Lower lobe of right lung (tissue), 2 donors: ENCODE measurements at regions not wholly inside any gene's neighbourhood (a gene's known extent, or its start where the extent isn't known, plus 50 kb on each side); places are given as distances from the start of the nearest gene placed in this dataset.

Source experiments
- ATAC-seq, 2 donors: fragments of 200-7000 bp; cut with Tn5 transposase; one replicate each; pipeline ENCODE4 v1.9.1; 2020 to 2022; ENCODE audit warnings: mild to moderate bottlenecking in 2 of 2, moderate library complexity in 2 of 2
- DNase-seq: peaks from one replicate; pipeline ENCODE4 v3.0.0-alpha.2; 2020
- H3K27ac ChIP-seq: fragments of 200-600 bp; one replicate; pipeline ENCODE4 v1.8.0; 2022
- H3K27me3 ChIP-seq: fragments of 200-600 bp; one replicate; pipeline ENCODE4 v1.8.0; 2022; ENCODE audit warnings: low read depth
- H3K36me3 ChIP-seq: fragments of 200-600 bp; one replicate; pipeline ENCODE4 v1.8.0; 2022; ENCODE audit warnings: mild to moderate bottlenecking
- H3K4me1 ChIP-seq: fragments of 200-600 bp; one replicate; pipeline ENCODE4 v1.8.0; 2022
- H3K4me3 ChIP-seq: fragments of 200-600 bp; one replicate; pipeline ENCODE4 v1.8.0; 2022; ENCODE audit warnings: mild to moderate bottlenecking
- H3K9me3 ChIP-seq: fragments of 200-600 bp; one replicate; pipeline ENCODE4 v1.8.0; 2022
- intact Hi-C: fragments of 100-400 bp; cut with DNase I; formaldehyde crosslinking; loops from one replicate; pipeline ENCODE4 v1.11.0; 2022
- TF ChIP-seq, protein P1 (sequence below): fragments of 200-600 bp; IDR thresholded peaks from one replicate; pipeline ENCODE4 v1.8.0; 2022; ENCODE audit warnings: antibody characterized with exemption, mild to moderate bottlenecking
- donor health status: DM: no; HTN: yes; CAD: no; lungs with severe emphysema.

DNA sequence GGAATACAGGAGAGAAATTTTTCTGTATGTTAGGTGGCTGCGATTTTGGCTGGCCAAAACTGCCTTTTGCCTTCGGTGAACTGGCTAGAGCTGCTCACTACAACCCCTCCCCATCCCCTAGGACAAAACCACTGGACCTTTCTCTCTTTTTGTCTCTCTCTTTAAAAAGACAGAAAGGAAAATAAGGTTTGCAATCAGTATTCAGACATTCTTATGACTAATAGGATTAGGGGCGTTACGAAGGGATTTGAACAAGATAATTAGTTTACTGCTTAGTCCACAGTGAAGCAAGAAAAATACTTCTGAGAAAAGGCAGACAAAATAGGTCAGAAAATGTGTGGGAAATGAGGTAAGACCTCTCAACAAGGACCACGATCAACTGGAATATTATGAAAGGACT, 180.4 kb downstream of the SLIT2 start:
- no peaks in the 10 kb centered on the region for H3K27me3 ChIP-seq
- no peak overlapping the region for H3K27ac ChIP-seq

DNA sequence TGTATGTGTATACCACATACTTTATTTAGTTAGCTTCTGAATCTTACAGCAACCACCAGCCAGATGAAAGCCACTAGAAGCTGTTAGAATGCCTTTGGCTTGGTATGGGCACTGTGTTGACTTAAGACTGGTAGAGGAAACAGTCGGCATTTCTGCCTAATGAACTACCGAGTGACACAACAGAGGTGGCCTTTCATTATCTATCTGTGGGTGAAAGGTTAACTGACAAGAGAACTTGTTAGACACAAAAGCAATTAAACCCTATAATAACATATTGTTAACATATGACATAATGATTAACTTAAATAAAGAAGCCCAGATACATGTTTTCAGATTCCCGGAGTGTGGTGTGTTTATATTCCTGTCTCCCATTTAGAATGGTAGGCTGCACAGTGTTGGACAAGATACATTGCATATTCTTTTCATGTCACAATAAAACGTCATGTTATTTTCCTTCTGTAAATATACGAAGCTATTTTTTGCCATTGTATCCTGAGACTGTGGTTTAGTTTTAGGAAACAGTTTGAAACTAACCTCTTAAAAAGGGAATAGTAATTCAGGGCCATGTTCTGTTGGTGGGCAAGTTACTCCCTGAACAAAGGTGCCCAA, 181.5 kb downstream of the SLIT2 start:
- no peak for DNase-seq
- intact Hi-C loops = no loop called here
- no peak for ATAC-seq
- peaks cover 8% of the 10 kb centered on the region for H3K4me1 ChIP-seq
- no peaks in the 10 kb centered on the region for H3K36me3 ChIP-seq
- no peak overlapping the region for H3K27ac ChIP-seq
- TF ChIP-seq, protein P1, sequence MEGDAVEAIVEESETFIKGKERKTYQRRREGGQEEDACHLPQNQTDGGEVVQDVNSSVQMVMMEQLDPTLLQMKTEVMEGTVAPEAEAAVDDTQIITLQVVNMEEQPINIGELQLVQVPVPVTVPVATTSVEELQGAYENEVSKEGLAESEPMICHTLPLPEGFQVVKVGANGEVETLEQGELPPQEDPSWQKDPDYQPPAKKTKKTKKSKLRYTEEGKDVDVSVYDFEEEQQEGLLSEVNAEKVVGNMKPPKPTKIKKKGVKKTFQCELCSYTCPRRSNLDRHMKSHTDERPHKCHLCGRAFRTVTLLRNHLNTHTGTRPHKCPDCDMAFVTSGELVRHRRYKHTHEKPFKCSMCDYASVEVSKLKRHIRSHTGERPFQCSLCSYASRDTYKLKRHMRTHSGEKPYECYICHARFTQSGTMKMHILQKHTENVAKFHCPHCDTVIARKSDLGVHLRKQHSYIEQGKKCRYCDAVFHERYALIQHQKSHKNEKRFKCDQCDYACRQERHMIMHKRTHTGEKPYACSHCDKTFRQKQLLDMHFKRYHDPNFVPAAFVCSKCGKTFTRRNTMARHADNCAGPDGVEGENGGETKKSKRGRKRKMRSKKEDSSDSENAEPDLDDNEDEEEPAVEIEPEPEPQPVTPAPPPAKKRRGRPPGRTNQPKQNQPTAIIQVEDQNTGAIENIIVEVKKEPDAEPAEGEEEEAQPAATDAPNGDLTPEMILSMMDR = no peak
- H3K4me3 ChIP-seq = no peak overlapping the region
- no peaks in the 10 kb centered on the region for H3K27me3 ChIP-seq
- H3K9me3 ChIP-seq = no peaks in the 10 kb centered on the region

More for the DNA sequence above, 180.4 kb downstream of the SLIT2 start:
- Histone ChIP-seq H3K4me1 (peaks cover 8% of the 10 kb centered on the region), H3K9me3 (no peaks in the 10 kb centered on the region), H3K4me3 (no peak overlapping the region), H3K36me3 (no peaks in the 10 kb centered on the region)
- intact Hi-C loops = no loop called here
- DNase-seq (no peak), ATAC-seq (no peak)
- TF ChIP-seq, protein P1 = no peak

DNA sequence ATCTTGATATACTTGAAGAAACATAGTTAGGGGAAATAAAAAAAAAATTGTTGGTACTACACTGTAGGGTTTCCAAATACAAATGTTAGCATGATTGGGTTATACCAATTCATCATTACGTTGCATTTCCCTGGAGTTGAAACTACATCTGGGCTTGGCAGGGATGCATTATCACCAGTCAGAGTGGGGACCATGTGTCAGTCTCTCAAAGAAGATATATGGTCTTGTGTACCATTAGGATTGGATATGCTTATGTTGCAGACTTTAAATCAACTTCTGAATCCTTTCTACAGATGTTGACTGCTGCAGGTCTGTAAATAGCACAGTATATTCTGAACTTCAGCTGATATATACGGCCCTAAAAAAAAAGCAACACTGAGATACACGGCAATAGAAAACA, 188.5 kb downstream of the SLIT2 start:
- ATAC-seq = no peak
- TF ChIP-seq, protein P1 = no peak
- DNase-seq = no peak
- Histone ChIP-seq H3K27me3 (no peaks in the 10 kb centered on the region), H3K27ac (no peak overlapping the region), H3K9me3 (no peaks in the 10 kb centered on the region), H3K36me3 (no peaks in the 10 kb centered on the region), H3K4me1 (peaks cover 7% of the 10 kb centered on the region), H3K4me3 (no peak overlapping the region)
- intact Hi-C loops = no loop called here

DNA sequence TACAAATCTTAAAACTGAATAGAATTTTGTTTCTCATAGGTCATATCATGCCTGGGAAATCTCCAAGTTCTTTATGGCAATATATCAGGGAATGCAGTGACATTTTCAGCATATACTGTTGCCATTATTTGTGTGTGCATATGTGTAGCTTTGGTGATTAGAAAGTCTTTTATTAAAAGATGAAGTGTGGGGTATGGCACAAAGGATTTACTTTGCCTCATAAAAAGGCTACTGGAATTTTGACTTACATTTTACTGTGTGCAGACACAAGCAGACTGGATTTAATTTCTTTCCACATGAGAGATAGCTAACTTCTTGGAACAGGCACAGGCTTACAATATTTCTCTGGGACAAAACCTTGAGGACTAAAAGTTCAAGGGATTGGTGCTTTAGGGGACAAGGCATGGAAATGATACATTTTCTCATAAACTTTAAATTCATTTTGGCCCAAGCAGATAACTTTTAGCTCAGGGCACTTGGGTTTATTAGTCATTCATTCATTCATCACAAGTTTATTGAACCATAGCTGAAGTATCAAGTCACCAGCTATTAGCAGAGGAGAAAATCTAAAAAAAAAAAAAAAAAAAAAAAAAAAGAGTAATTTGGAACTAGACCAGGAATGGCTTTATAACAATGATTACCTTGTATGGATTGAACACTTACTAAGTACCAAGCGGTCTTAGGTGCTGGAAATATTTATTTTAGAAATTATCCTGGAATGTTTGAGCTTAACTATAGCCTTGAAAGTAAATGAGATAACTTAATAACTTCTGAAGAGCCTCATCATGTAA, 191.5 kb downstream of the SLIT2 start:
- no peak for DNase-seq
- H3K27ac ChIP-seq = no peak overlapping the region
- intact Hi-C loops = no loop called here
- no peaks in the 10 kb centered on the region for H3K27me3 ChIP-seq
- peaks cover 7% of the 10 kb centered on the region for H3K4me1 ChIP-seq
- TF ChIP-seq, protein P1 = no peak
- H3K9me3 ChIP-seq = no peaks in the 10 kb centered on the region
- no peaks in the 10 kb centered on the region for H3K36me3 ChIP-seq
- no peak for ATAC-seq
- H3K4me3 ChIP-seq = no peak overlapping the region

DNA sequence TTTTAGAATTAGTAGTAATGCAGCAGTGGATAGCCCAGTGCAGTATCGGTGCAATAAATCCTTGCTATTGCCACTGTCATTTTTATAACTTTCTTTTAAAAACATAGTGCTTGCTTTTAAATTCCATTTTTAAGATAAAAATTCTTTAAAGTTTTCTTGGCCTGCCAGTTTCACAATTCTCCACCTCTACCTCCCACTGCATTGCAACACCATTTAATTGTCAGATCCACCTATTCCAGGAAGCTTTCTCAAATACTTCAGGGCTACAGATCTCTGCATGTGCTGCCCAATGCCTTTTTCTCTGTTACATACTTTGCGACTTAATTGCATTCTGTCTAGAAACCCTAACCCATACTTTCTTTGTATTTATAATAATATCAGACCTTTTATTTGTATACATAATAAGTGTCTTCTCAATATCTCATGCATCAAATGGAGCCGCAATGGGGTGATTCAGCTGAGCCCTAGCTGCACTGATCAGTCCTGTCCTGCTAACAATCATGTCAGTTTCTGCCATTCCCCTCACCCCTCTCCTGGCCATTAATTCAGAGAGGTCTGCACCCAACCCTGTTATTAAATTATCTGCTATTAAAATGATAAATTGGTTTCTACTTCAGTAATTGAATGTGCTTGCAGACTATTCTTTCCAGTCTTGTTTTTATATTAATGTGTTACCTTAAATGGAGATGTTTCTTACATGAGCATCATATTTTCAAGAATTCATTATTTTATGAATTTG, 193.1 kb downstream of the SLIT2 start:
- Histone ChIP-seq H3K27me3 (no peaks in the 10 kb centered on the region), H3K27ac (no peak overlapping the region), H3K36me3 (no peaks in the 10 kb centered on the region), H3K9me3 (no peaks in the 10 kb centered on the region), H3K4me3 (no peak overlapping the region), H3K4me1 (peaks cover 7% of the 10 kb centered on the region)
- DNase-seq (no peak), ATAC-seq (no peak)
- TF ChIP-seq, protein P1 = no peak
- intact Hi-C loops = no loop called here
